IPS-NIHi7 (cell line): ENCODE measurements at regions not wholly inside any gene's neighbourhood (a gene's known extent, or its start where the extent isn't known, plus 50 kb on each side); places are given as distances from the start of the nearest gene placed in this dataset.
"Not testable (repeated sequence)": the region's sequence is repeated elsewhere in the genome, so short reads cannot be mapped to it uniquely, and the experiment has no call there.

ENCODE experiments used
- DNase-seq: peaks from one replicate; pipeline ENCODE4 v3.0.0; 2012; ENCODE audit warnings: mixed read lengths; ENCODE audit errors: extremely low spot score

- DNase-seq, result no peak
Measured at GRCh38 chr1:67584938-67585337, 100.1 kb upstream of the GADD45A start.

- DNase-seq, result no peak
Measured at GRCh38 chr1:67586596-67586995, 98.4 kb upstream of the GADD45A start.

- DNase-seq, result no peak
Measured at GRCh38 chr1:67588178-67588855, 96.7 kb upstream of the GADD45A start.

- no peak for DNase-seq
Measured at GRCh38 chr1:67589519-67590233, 95.3 kb upstream of the GADD45A start.

- DNase-seq, result no peak
Measured at GRCh38 chr1:67590329-67590728, 94.7 kb upstream of the GADD45A start.

- DNase-seq, result no peak
Measured at GRCh38 chr1:67594764-67595163, 90.2 kb upstream of the GADD45A start.

- DNase-seq, result no peak
Measured at GRCh38 chr1:67596674-67597073, 88.3 kb upstream of the GADD45A start.

GRCh38 chr1:67597336-67597735 lies 87.7 kb upstream of the GADD45A start:
- no peak for DNase-seq

GRCh38 chr1:67599085-67599484 lies 85.9 kb upstream of the GADD45A start:
- DNase-seq, result no peak

- DNase-seq, result peak; percentile 41
Measured at GRCh38 chr1:67601539-67601938, 83.5 kb upstream of the GADD45A start.

- DNase-seq, result no peak
Measured at GRCh38 chr1:67601955-67602354, 83.0 kb upstream of the GADD45A start.

- no peak for DNase-seq
Measured at GRCh38 chr1:67604778-67605177, 80.2 kb upstream of the GADD45A start.

- no peak for DNase-seq
Measured at GRCh38 chr1:67605209-67605780, 79.7 kb upstream of the GADD45A start.

- DNase-seq, result no peak
Measured at GRCh38 chr1:67607286-67607685, 77.7 kb upstream of the GADD45A start.

GRCh38 chr1:67607699-67608098 lies 77.3 kb upstream of the GADD45A start:
- no peak for DNase-seq

- DNase-seq, result no peak
Measured at GRCh38 chr1:67608661-67609576, 76.1 kb upstream of the GADD45A start.

- DNase-seq, result no peak
Measured at GRCh38 chr1:67609577-67610341, 75.2 kb upstream of the GADD45A start.

- no peak for DNase-seq
Measured at GRCh38 chr1:67610450-67610849, 74.6 kb upstream of the GADD45A start.

GRCh38 chr1:67611846-67612245 lies 73.2 kb upstream of the GADD45A start:
- no peak for DNase-seq

- no peak for DNase-seq
Measured at GRCh38 chr1:67612788-67613241, 72.2 kb upstream of the GADD45A start.

- DNase-seq, result not testable (repeated sequence)
Measured at GRCh38 chr1:67613479-67613878, 71.5 kb upstream of the GADD45A start.
